Caco-2 (cell line): ENCODE measurements at regions not wholly inside any gene's neighbourhood (a gene's known extent, or its start where the extent isn't known, plus 50 kb on each side); places are given as distances from the start of the nearest gene placed in this dataset.

Experiments used
- BruUV-seq: library from RNA; stranded (reverse); fragments of 400-500 nt; replicated peaks from 2 replicates; lab custom pipeline; 2021; lab: Mats Ljungman, UMichigan
- CTCF ChIA-PET: fragments of 300-600 bp; sonication (Branson Sonifier 250); formaldehyde crosslinking; loops from one replicate; lab custom pipeline; 2022; ENCODE audit warnings: antibody characterized with exemption; lab: Charles Lee
- POLR2A ChIA-PET: fragments of 300-600 bp; sonication (Branson Sonifier 250); formaldehyde crosslinking; loops from one replicate; lab custom pipeline; 2022; ENCODE audit warnings: antibody characterized with exemption; lab: Charles Lee
- DNase-seq, 2 experiments: peaks; one replicate each; pipeline versions ENCODE4 v3.0.0 to v3.0.0-alpha.2; 2020 to 2022
- H3K27me3 ChIP-seq: replicated peaks from 2 replicates; pipeline ENCODE4 v1.6.0; 2011; ENCODE audit warnings: low read length; ENCODE audit not compliant: control insufficient read depth, insufficient read depth
- H3K36me3 ChIP-seq: 2 replicates; pipeline ENCODE4 v1.5.1; 2011; ENCODE audit warnings: low read length; ENCODE audit not compliant: control insufficient read depth, insufficient read depth
- H3K4me1 ChIP-seq: fragments of 250-450 bp; sonication (Bioruptor Pico); 2 replicates; pipeline ENCODE4 v1.5.1; 2020; ENCODE audit warnings: mild to moderate bottlenecking
- H3K4me3 ChIP-seq: 2 replicates; pipeline ENCODE4 v1.5.1; 2011; ENCODE audit warnings: low read depth, mild to moderate bottlenecking, control low read depth, low read length
- H3K9me3 ChIP-seq: fragments of 250-450 bp; sonication (Bioruptor Pico); 2 replicates; pipeline ENCODE4 v1.5.1; 2020; ENCODE audit warnings: mild to moderate bottlenecking, moderate library complexity
- H3K27ac Mint-ChIP-seq: one replicate; pipeline ENCODE4 v1.8.0; 2022; ENCODE audit warnings: mixed read lengths; ENCODE audit not compliant: unreplicated experiment
- H3K27me3 Mint-ChIP-seq: one replicate; pipeline ENCODE4 v1.8.0; 2022; ENCODE audit warnings: mixed read lengths; ENCODE audit not compliant: insufficient read depth, unreplicated experiment
- H3K36me3 Mint-ChIP-seq: one replicate; pipeline ENCODE4 v1.8.0; 2022; ENCODE audit warnings: mild to moderate bottlenecking, mixed read lengths; ENCODE audit not compliant: insufficient read depth, unreplicated experiment
- H3K4me1 Mint-ChIP-seq: one replicate; pipeline ENCODE4 v1.8.0; 2022; ENCODE audit warnings: low read depth, mixed read lengths; ENCODE audit not compliant: unreplicated experiment
- H3K4me3 Mint-ChIP-seq: one replicate; pipeline ENCODE4 v1.8.0; 2022; ENCODE audit warnings: mild to moderate bottlenecking, moderate library complexity, mixed read lengths; ENCODE audit not compliant: unreplicated experiment
- H3K9me3 Mint-ChIP-seq: one replicate; pipeline ENCODE4 v1.8.0; 2022; ENCODE audit warnings: mixed read lengths; ENCODE audit not compliant: unreplicated experiment
- intact Hi-C: fragments of 100-400 bp; cut with micrococcal nuclease; formaldehyde crosslinking; loops from one replicate; pipeline ENCODE4 v1.10.0; 2022; ENCODE audit not compliant: unreplicated experiment
- TF ChIP-seq, protein P1 (sequence below), 2 experiments: fragments of 200-600 bp in 1 of 2; IDR thresholded peaks; 1 replicate in 1 of 2; 2 replicates in 1 of 2; pipeline versions ENCODE4 v1.5.1 to v1.8.0; 2011 to 2022; ENCODE audit warnings: antibody characterized with exemption in 1 of 2, control low read depth in 1 of 2, inconsistent platforms in 1 of 2, low read depth in 1 of 2, low read length in 1 of 2, mild to moderate bottlenecking in 1 of 2, moderate library complexity in 1 of 2; ENCODE audit not compliant: insufficient read depth in 1 of 2, severe bottlenecking in 1 of 2, unreplicated experiment in 1 of 2

GRCh38 chr1:212212343-212212742 lies 72.9 kb upstream of the PPP2R5A start:
- H3K4me1 ChIP-seq, result peaks cover 50% of the 10 kb centered on the region
- H3K4me3 Mint-ChIP-seq, result no peak overlapping the region
- no peaks in the 10 kb centered on the region for H3K36me3 ChIP-seq
- peaks cover 10% of the 10 kb centered on the region for H3K36me3 Mint-ChIP-seq
- no peaks in the 10 kb centered on the region for H3K27me3 ChIP-seq
- H3K27me3 Mint-ChIP-seq, result no peaks in the 10 kb centered on the region
- no peaks in the 10 kb centered on the region; the same call in 1 of the 2 replicates for H3K9me3 ChIP-seq
- no peaks in the 10 kb centered on the region for H3K9me3 Mint-ChIP-seq
- DNase-seq, result no peak
- peak overlapping the region; percentile 62 for H3K27ac Mint-ChIP-seq
- ChIA-PET CTCF (no interaction called here), POLR2A (no interaction called here)
- H3K4me1 Mint-ChIP-seq, result peaks cover 32% of the 10 kb centered on the region
- intact Hi-C loops, result no loop called here
- TF ChIP-seq, protein P1, sequence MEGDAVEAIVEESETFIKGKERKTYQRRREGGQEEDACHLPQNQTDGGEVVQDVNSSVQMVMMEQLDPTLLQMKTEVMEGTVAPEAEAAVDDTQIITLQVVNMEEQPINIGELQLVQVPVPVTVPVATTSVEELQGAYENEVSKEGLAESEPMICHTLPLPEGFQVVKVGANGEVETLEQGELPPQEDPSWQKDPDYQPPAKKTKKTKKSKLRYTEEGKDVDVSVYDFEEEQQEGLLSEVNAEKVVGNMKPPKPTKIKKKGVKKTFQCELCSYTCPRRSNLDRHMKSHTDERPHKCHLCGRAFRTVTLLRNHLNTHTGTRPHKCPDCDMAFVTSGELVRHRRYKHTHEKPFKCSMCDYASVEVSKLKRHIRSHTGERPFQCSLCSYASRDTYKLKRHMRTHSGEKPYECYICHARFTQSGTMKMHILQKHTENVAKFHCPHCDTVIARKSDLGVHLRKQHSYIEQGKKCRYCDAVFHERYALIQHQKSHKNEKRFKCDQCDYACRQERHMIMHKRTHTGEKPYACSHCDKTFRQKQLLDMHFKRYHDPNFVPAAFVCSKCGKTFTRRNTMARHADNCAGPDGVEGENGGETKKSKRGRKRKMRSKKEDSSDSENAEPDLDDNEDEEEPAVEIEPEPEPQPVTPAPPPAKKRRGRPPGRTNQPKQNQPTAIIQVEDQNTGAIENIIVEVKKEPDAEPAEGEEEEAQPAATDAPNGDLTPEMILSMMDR (IDR thresholded peaks at IDR 0.05; ENCODE audit: insufficient read depth in 1 of 2, low read depth in 1 of 2, low read length in 1 of 2, severe bottlenecking in 1 of 2, unreplicated experiment in 1 of 2), result no peak
- H3K4me3 ChIP-seq, result no peak overlapping the region
- BruUV-seq, result no TSS peak

DNA sequence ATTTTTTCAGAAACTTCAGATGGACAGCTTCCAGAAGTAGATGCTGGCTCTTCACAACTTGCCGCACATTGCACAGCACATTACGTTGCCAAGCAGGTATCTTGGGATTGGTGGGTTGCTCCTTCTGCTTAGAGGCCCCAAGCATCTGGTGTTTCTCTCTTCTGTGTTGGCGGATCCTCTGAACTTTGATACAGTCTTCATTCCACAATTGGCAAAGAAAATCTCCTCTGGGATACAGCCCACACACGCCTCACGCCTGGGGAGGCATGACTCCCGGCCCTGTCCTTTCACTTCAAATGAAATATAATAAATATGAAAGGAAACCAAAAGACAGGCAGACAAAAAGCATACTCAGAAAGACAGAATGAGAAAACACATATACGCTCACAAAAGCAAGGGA lies 72.3 kb upstream of the PPP2R5A start:
- Mint-ChIP-seq H3K9me3 (no peaks in the 10 kb centered on the region), H3K27ac (peak overlapping the region; percentile 62), H3K36me3 (peaks cover 10% of the 10 kb centered on the region), H3K4me1 (peaks cover 36% of the 10 kb centered on the region), H3K27me3 (no peaks in the 10 kb centered on the region), H3K4me3 (no peak overlapping the region)
- no peak overlapping the region for H3K4me3 ChIP-seq
- POLR2A ChIA-PET, result no interaction called here
- H3K36me3 ChIP-seq, result no peaks in the 10 kb centered on the region
- H3K27me3 ChIP-seq, result no peaks in the 10 kb centered on the region
- H3K4me1 ChIP-seq, result peaks cover 56% of the 10 kb centered on the region
- no TSS peak for BruUV-seq
- TF ChIP-seq, protein P1 (IDR thresholded peaks at IDR 0.05; ENCODE audit: insufficient read depth in 1 of 2, low read depth in 1 of 2, low read length in 1 of 2, severe bottlenecking in 1 of 2, unreplicated experiment in 1 of 2), result no peak
- H3K9me3 ChIP-seq, result no peaks in the 10 kb centered on the region; the same call in 1 of the 2 replicates
- intact Hi-C loops, result no loop called here
- no peak for DNase-seq
- CTCF ChIA-PET, result no interaction called here

DNA sequence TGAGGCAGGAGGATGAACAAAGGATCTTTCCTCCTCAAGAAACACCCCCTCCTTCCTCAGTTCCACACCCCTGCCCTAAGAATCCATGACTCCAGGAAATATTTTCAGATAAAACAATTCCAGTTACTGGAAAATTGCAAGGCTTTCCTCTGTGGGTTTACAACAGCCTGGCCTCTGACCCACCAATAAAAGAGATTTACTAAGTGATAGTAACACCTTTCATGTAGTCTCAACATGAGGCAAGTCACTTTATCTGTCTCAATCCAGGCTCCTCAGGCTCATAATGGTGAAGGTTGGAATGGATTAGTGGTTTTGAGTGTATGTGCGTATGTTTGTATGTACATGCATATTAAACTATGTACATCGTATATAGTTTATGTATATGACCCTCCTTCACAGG lies 71.4 kb upstream of the PPP2R5A start:
- H3K4me1 Mint-ChIP-seq, result peaks cover 44% of the 10 kb centered on the region
- no peak overlapping the region for H3K4me3 Mint-ChIP-seq
- H3K9me3 ChIP-seq, result no peaks in the 10 kb centered on the region; the same call in 1 of the 2 replicates
- DNase-seq, result peak; percentile 31 to 46
- no peaks in the 10 kb centered on the region for H3K27me3 ChIP-seq
- BruUV-seq, result no TSS peak
- intact Hi-C loops, result no loop called here
- POLR2A ChIA-PET, result no interaction called here
- H3K36me3 ChIP-seq, result no peaks in the 10 kb centered on the region
- TF ChIP-seq, protein P1 (IDR thresholded peaks at IDR 0.05; ENCODE audit: insufficient read depth in 1 of 2, low read depth in 1 of 2, low read length in 1 of 2, severe bottlenecking in 1 of 2, unreplicated experiment in 1 of 2), result no peak
- H3K27me3 Mint-ChIP-seq, result no peaks in the 10 kb centered on the region
- H3K9me3 Mint-ChIP-seq, result no peaks in the 10 kb centered on the region
- no peak overlapping the region for H3K4me3 ChIP-seq
- peaks cover 10% of the 10 kb centered on the region for H3K36me3 Mint-ChIP-seq
- H3K4me1 ChIP-seq, result peaks cover 63% of the 10 kb centered on the region
- peak overlapping the region; percentile 62 for H3K27ac Mint-ChIP-seq
- CTCF ChIA-PET, result no interaction called here
